Fibroblast of villous mesenchyme (primary cell): ENCODE measurements at regions not wholly inside any gene's neighbourhood (a gene's known extent, or its start where the extent isn't known, plus 50 kb on each side); places are given as distances from the start of the nearest gene placed in this dataset.

ENCODE experiments used
- DNase-seq: peaks from one replicate; pipeline ENCODE4 v3.0.0-alpha.2; 2010; ENCODE audit warnings: low read depth
- H3K4me3 ChIP-seq: 2 replicates; pipeline ENCODE4 v1.5.1; 2011; ENCODE audit warnings: low read depth, mild to moderate bottlenecking, low read length
- TF ChIP-seq, protein P1 (sequence below): IDR thresholded peaks from 2 replicates; pipeline ENCODE4 v1.5.1; 2012; ENCODE audit warnings: low read depth, mild to moderate bottlenecking, low read length; ENCODE audit not compliant: insufficient read depth

DNA sequence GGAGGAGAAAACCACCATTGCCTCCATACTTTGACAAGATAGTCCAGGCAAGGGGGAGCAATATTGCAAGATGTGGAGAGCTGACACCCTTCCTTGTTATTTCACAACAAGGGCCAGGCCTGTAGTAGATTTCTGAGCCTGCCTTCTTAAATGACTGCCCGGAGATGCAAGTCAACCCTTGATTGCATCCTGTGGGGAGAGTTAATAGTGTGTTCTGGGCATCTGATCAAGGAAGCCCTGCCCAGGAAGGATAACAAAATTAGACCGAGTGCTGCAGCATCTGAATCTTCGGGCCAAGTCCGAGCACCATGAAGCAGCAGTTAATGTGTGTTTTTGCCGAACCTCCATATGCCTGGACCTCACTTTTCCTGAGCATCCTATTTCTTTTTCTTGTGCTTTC lies 382.3 kb downstream of the PRDM2 start:
- H3K4me3 ChIP-seq, result no peak overlapping the region
- DNase-seq, result no peak
- TF ChIP-seq, protein P1, sequence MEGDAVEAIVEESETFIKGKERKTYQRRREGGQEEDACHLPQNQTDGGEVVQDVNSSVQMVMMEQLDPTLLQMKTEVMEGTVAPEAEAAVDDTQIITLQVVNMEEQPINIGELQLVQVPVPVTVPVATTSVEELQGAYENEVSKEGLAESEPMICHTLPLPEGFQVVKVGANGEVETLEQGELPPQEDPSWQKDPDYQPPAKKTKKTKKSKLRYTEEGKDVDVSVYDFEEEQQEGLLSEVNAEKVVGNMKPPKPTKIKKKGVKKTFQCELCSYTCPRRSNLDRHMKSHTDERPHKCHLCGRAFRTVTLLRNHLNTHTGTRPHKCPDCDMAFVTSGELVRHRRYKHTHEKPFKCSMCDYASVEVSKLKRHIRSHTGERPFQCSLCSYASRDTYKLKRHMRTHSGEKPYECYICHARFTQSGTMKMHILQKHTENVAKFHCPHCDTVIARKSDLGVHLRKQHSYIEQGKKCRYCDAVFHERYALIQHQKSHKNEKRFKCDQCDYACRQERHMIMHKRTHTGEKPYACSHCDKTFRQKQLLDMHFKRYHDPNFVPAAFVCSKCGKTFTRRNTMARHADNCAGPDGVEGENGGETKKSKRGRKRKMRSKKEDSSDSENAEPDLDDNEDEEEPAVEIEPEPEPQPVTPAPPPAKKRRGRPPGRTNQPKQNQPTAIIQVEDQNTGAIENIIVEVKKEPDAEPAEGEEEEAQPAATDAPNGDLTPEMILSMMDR, result no peak

DNA sequence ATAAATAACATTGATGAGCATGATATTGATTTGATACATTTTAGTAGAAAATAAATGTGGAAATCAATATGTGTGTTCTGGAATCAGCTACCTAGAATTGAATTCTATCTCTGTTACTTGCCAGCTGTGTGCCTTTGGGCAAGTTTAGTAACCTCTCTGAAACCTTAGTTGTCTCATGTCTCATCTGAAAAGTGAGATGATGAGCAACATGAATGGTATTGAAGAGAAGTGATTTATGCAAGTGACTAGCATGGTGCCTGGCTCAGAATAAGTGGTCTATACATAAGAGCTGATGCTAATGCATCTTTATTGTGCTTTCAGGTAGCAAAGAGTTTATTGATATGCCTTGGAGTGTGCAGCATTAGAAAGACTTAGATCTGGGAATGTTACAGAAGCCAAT lies 383.3 kb downstream of the PRDM2 start:
- TF ChIP-seq, protein P1, result no peak
- no peak overlapping the region for H3K4me3 ChIP-seq
- no peak for DNase-seq

DNA sequence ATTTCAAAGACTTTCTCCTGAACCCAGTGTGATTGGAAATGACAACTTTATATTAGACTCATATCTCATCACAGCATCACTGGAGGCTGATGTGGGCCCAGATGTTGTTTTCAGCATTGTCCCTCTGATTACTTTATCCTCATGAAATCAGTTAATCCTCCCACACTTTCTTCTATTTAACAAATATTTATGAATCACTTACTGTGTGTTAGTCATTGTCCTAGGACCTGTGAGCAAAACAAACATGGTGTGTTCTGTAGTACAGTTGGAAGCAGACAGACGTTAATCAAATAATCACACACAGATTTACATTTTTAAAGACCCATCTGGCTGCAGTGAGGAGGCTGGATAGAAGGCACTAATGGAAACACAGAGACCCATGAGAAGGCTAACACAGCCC lies 383.7 kb downstream of the PRDM2 start:
- TF ChIP-seq, protein P1, result no peak
- DNase-seq, result peak; percentile 14
- no peak overlapping the region for H3K4me3 ChIP-seq

DNA sequence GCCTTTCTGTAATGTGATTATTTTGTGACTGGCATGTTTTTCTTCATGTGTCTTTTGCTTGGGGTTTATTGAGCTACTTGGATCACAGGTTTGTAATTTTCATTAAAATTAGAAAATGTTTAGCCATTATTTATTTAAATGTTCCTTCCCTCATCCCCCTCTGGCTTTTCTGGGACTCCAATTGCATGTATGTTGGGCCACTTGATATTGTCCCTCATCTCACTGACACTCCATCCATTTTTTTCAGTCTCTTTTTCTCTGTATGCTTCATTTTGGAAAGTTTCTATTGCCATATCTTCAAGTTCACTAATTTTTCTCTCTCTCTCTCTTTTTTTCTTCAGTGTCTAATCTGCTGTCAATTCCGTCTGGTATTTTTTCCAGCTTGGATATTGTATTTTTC lies 390.1 kb downstream of the PRDM2 start:
- H3K4me3 ChIP-seq, result no peak overlapping the region
- TF ChIP-seq, protein P1, result no peak
- no peak for DNase-seq

DNA sequence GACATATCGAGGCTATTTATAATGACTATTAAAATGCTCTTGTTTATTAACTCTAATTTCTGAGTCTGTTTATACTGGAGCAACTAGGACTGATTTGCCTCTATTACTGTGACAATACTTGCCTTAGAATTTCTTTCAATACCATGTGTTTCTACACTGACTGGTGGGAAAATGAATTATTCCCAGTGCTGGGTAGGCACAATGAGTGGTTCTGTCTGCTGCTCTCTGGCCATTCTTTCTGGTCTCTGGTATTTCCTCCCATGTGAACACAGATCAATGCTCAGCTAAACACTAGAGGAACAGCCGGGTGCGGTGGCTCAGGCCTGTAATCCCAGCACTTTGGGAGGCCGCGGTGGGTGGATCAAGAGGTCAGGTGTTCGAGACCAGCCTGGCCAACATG lies 390.5 kb downstream of the PRDM2 start:
- TF ChIP-seq, protein P1, result no peak
- H3K4me3 ChIP-seq, result no peak overlapping the region
- DNase-seq, result no peak

DNA sequence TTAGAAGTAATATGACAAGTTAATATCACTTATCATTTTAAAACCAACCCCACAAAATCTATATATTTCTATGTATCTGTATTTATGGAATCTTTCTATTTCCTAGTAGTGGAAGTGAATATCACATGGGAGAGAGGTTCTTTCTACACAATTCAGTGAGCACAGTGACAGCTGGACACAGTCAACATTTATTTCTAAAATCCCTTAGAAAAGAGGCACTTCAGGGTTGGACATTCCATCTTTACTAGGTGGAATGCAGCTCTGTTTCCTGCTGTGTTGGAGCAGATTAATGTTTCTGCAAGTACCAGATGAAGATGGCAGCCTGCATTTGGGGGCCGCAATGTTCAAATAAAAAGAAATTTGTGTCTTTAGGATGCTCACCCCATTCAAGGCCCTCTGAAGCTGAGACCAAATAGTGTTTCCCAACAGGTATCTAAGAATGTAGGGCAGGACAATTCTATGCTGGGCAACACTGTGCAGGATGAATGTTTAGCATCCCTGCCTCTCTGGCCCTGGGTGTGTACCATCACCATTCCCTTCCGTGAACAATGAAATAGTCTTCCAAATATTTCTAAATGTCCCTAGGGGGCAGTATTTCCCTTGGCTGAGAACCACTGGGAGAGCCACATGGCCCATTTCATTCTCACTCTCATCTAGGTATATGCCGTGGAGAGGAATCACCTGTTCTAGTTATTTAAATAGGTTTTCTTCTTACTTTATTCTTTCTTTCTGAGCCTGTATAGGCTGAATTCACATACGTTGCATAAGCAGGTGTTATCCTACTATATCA lies 394.8 kb downstream of the PRDM2 start:
- no peak overlapping the region for H3K4me3 ChIP-seq
- TF ChIP-seq, protein P1, result peak; percentile 20
- no peak for DNase-seq
